Neutrophil (primary cell): ENCODE measurements at regions not wholly inside any gene's neighbourhood (a gene's known extent, or its start where the extent isn't known, plus 50 kb on each side); places are given as distances from the start of the nearest gene placed in this dataset.

ENCODE experiments used
- H3K27ac ChIP-seq: fragments of 200-600 bp; sonication (generic); 2 replicates; pipeline ENCODE4 v1.5.1; 2016; ENCODE audit warnings: mild to moderate bottlenecking, moderate library complexity
- H3K27me3 ChIP-seq: fragments of 200-600 bp; sonication (generic); 2 replicates; pipeline ENCODE4 v1.6.0; 2016; ENCODE audit warnings: mild to moderate bottlenecking
- H3K36me3 ChIP-seq: fragments of 200-600 bp; sonication (generic); 2 replicates; pipeline ENCODE4 v1.5.1; 2017
- H3K4me1 ChIP-seq, 2 experiments: fragments of 200-600 bp in 1 of 2; sonication (generic) in 1 of 2; 1 replicate in 1 of 2; 2 replicates in 1 of 2; pipeline versions ENCODE4 v1.5.1 to v1.6.1; 2013 to 2016; ENCODE audit warnings: low read depth in 1 of 2, low read length in 1 of 2, mild to moderate bottlenecking in 1 of 2, moderate library complexity in 1 of 2; ENCODE audit not compliant: control insufficient read depth in 1 of 2, insufficient read depth in 1 of 2
- H3K4me3 ChIP-seq, 2 experiments: fragments of 200-600 bp in 1 of 2; sonication (generic) in 1 of 2; 1 replicate in 1 of 2; 2 replicates in 1 of 2; pipeline ENCODE4 v1.5.1; 2013 to 2016; ENCODE audit warnings: low read depth in 1 of 2, low read length in 1 of 2, mild to moderate bottlenecking in 1 of 2, moderate library complexity in 1 of 2
- H3K9me3 ChIP-seq: fragments of 200-600 bp; sonication (generic); 2 replicates; pipeline ENCODE4 v1.5.1; 2016
- CTCF ChIP-seq: fragments of 200-600 bp; sonication (generic); IDR thresholded peaks from 2 replicates; pipeline ENCODE4 v1.5.1; 2016; ENCODE audit warnings: antibody characterized with exemption

GRCh38 chr2:137776697-137777096 is 187.6 kb upstream of the HNMT start:
- Histone ChIP-seq H3K36me3 (no peaks in the 10 kb centered on the region), H3K9me3 (no peaks in the 10 kb centered on the region), H3K27me3 (no peaks in the 10 kb centered on the region), H3K4me1 (no peaks in the 10 kb centered on the region), H3K27ac (no peak overlapping the region), H3K4me3 (no peak overlapping the region)
- TF ChIP-seq CTCF = no peak

- Histone ChIP-seq H3K4me3 (no peak overlapping the region), H3K27me3 (no peaks in the 10 kb centered on the region), H3K4me1 (peaks cover 0 to 7% of the 10 kb centered on the region in 2 experiments), H3K36me3 (no peaks in the 10 kb centered on the region), H3K9me3 (no peaks in the 10 kb centered on the region), H3K27ac (no peak overlapping the region)
- TF ChIP-seq CTCF = no peak
Observed at GRCh38 chr2:137797641-137798040, 166.6 kb upstream of the HNMT start.

- Histone ChIP-seq H3K27ac (no peak overlapping the region), H3K27me3 (no peaks in the 10 kb centered on the region), H3K4me1 (peaks cover 0 to 7% of the 10 kb centered on the region in 2 experiments), H3K9me3 (no peaks in the 10 kb centered on the region), H3K36me3 (no peaks in the 10 kb centered on the region), H3K4me3 (no peak overlapping the region)
- TF ChIP-seq CTCF = no peak
Observed at GRCh38 chr2:137799600-137799999, 164.7 kb upstream of the HNMT start.

- Histone ChIP-seq H3K27ac (no peak overlapping the region), H3K36me3 (no peaks in the 10 kb centered on the region), H3K4me1 (peaks cover 0 to 7% of the 10 kb centered on the region in 2 experiments), H3K27me3 (no peaks in the 10 kb centered on the region), H3K9me3 (no peaks in the 10 kb centered on the region), H3K4me3 (no peak overlapping the region)
- TF ChIP-seq CTCF = no peak
Observed at GRCh38 chr2:137800386-137800785, 163.9 kb upstream of the HNMT start.

- no peak for TF ChIP-seq CTCF
- Histone ChIP-seq H3K4me3 (no peak overlapping the region), H3K4me1 (peaks cover 0 to 7% of the 10 kb centered on the region in 2 experiments), H3K27me3 (no peaks in the 10 kb centered on the region), H3K27ac (no peak overlapping the region), H3K9me3 (no peaks in the 10 kb centered on the region), H3K36me3 (no peaks in the 10 kb centered on the region)
Observed at GRCh38 chr2:137801228-137801627, 163.0 kb upstream of the HNMT start.

- no peak for TF ChIP-seq CTCF
- no peaks in the 10 kb centered on the region for H3K9me3 ChIP-seq
- peaks cover 0 to 7% of the 10 kb centered on the region in 2 experiments for H3K4me1 ChIP-seq
- H3K36me3 ChIP-seq = no peaks in the 10 kb centered on the region
- no peaks in the 10 kb centered on the region for H3K27me3 ChIP-seq
- no peak overlapping the region for H3K27ac ChIP-seq
- no peak overlapping the region for H3K4me3 ChIP-seq
Observed at GRCh38 chr2:137802038-137802437, 162.2 kb upstream of the HNMT start.
